ENCODE measurements at regions not wholly inside any gene's neighbourhood (a gene's known extent, or its start where the extent isn't known, plus 50 kb on each side); places are given as distances from the start of the nearest gene placed in this dataset.

GRCh38 chr6:44001318-44002066 is 125.8 kb downstream of the MRPL14 start (continued):
- TF ChIP-seq BRF2 (CRISPR knock-in tag; IDR thresholded peaks at IDR 0.05) (no peak), ZNF143 (CRISPR knock-in tag; IDR thresholded peaks at IDR 0.05) (no peak), NR2F2 (IDR thresholded peaks at IDR 0.05; ENCODE audit: borderline replicate concordance, low read depth) (no peak), ZNF550 (CRISPR knock-in tag; IDR thresholded peaks at IDR 0.05; ENCODE audit: borderline replicate concordance) (no peak), ISL2 (CRISPR knock-in tag; IDR thresholded peaks at IDR 0.05) (0 out of 2 replicates have a peak, but pooled peaks have one; percentile 17), THAP7 (CRISPR knock-in tag; IDR thresholded peaks at IDR 0.05) (0 out of 2 replicates have a peak, but pooled peaks have one; percentile 33), MBNL3 (CRISPR knock-in tag; conservative IDR thresholded peaks at IDR 0.05) (no peak), ZNF580 (CRISPR knock-in tag; IDR thresholded peaks at IDR 0.05; ENCODE audit: borderline replicate concordance, low read depth) (0 out of 2 replicates have a peak, but pooled peaks have one; percentile 43), NR2F1 (CRISPR knock-in tag; IDR thresholded peaks at IDR 0.05) (peak in 1 of 2 experiments; percentile 74; a peak in 1 of 4 replicates), MLX (CRISPR knock-in tag; IDR thresholded peaks at IDR 0.05) (0 out of 2 replicates have a peak, but pooled peaks have one; percentile 17), FOXP4 (CRISPR knock-in tag; IDR thresholded peaks at IDR 0.05) (0 out of 2 replicates have a peak, but pooled peaks have one; percentile 24), ELF1 (CRISPR knock-in tag; IDR thresholded peaks at IDR 0.05) (peak; percentile 38; the same call in 1 of the 2 replicates), ZNF614 (CRISPR knock-in tag; IDR thresholded peaks at IDR 0.05; ENCODE audit: borderline replicate concordance) (peak; percentile 24; the same call in 1 of the 2 replicates), ZBTB10 (CRISPR knock-in tag; IDR thresholded peaks at IDR 0.05; ENCODE audit: borderline replicate concordance) (0 out of 2 replicates have a peak, but pooled peaks have one; percentile 36), SOX5 (CRISPR knock-in tag; IDR thresholded peaks at IDR 0.05; ENCODE audit: borderline replicate concordance) (0 out of 2 replicates have a peak, but pooled peaks have one; percentile 8), ZMYM4 (CRISPR knock-in tag; IDR thresholded peaks at IDR 0.05) (peak; percentile 47; the same call in 1 of the 2 replicates), ETV5 (CRISPR knock-in tag; IDR thresholded peaks at IDR 0.05; ENCODE audit: borderline replicate concordance) (0 out of 2 replicates have a peak, but pooled peaks have one; percentile 19), KLF16 (CRISPR knock-in tag; IDR thresholded peaks at IDR 0.05) (0 out of 4 replicates have a peak, but pooled peaks of 1 of the 2 experiments have one; percentile 36), TSC22D2 (CRISPR knock-in tag; IDR thresholded peaks at IDR 0.05; ENCODE audit: borderline replicate concordance) (0 out of 2 replicates have a peak, but pooled peaks have one; percentile 28), ZNF263 (CRISPR knock-in tag; IDR thresholded peaks at IDR 0.05) (peak; percentile 61), MED13 (CRISPR knock-in tag; IDR thresholded peaks at IDR 0.05) (no peak)
